ENCODE measurements at regions not wholly inside any gene's neighbourhood (a gene's known extent, or its start where the extent isn't known, plus 50 kb on each side); places are given as distances from the start of the nearest gene placed in this dataset.

GRCh38 chr16:9381399-9381798 is 290.0 kb downstream of the HAPSTR1 start:
- no peaks in the 10 kb centered on the region for H3K36me3 ChIP-seq
- H3K27me3 ChIP-seq, result peaks cover 0 to 5% of the 10 kb centered on the region in 2 donors
- intact Hi-C loops (cut with DNase I; ENCODE audit: low total_unique reads), result loop anchor here (10.0 kb wide), 1 partner anchor 337 kb away; no protein-coding TSS in a partner anchor
- H3K4me1 ChIP-seq, result no peaks in the 10 kb centered on the region
- no peaks in the 10 kb centered on the region for H3K9me3 ChIP-seq
- TF ChIP-seq CTCF (IDR thresholded peaks at IDR 0.05) (no peak), POLR2AphosphoS5 (IDR thresholded peaks at IDR 0.05) (no peak), POLR2A (IDR thresholded peaks at IDR 0.05) (no peak)
- no peak overlapping the region for H3K27ac ChIP-seq
- DNase-seq (ENCODE audit: low spot score in 2 of 2), result no peak
- H3K4me3 ChIP-seq, result no peak overlapping the region

GRCh38 chr16:9381905-9382304 is 290.5 kb downstream of the HAPSTR1 start:
- no peaks in the 10 kb centered on the region for H3K4me1 ChIP-seq
- intact Hi-C loops (cut with DNase I; ENCODE audit: low total_unique reads), result loop anchor here (10.0 kb wide), 1 partner anchor 337 kb away; no protein-coding TSS in a partner anchor

GRCh38 chr16:9383281-9383680 is 291.8 kb downstream of the HAPSTR1 start:
- Histone ChIP-seq H3K4me1 (no peaks in the 10 kb centered on the region), H3K27me3 (peaks cover 0 to 5% of the 10 kb centered on the region in 2 donors), H3K36me3 (no peaks in the 10 kb centered on the region), H3K27ac (no peak overlapping the region), H3K4me3 (no peak overlapping the region), H3K9me3 (peaks cover 0 to 10% of the 10 kb centered on the region in 2 donors)
- intact Hi-C loops (cut with DNase I; ENCODE audit: low total_unique reads), result loop anchor here (10.0 kb wide), 1 partner anchor 338 kb away; no protein-coding TSS in a partner anchor
- TF ChIP-seq POLR2A (IDR thresholded peaks at IDR 0.05), result no peak
- TF ChIP-seq POLR2AphosphoS5 (IDR thresholded peaks at IDR 0.05), result no peak
- no peak for TF ChIP-seq CTCF (IDR thresholded peaks at IDR 0.05)
- DNase-seq (ENCODE audit: low spot score in 2 of 2), result no peak

More at GRCh38 chr16:9381905-9382304, 290.5 kb downstream of the HAPSTR1 start:
- Histone ChIP-seq H3K27me3 (peaks cover 0 to 5% of the 10 kb centered on the region in 2 donors), H3K4me3 (no peak overlapping the region), H3K9me3 (no peaks in the 10 kb centered on the region), H3K36me3 (no peaks in the 10 kb centered on the region), H3K27ac (no peak overlapping the region)
- no peak for TF ChIP-seq POLR2AphosphoS5 (IDR thresholded peaks at IDR 0.05)
- no peak for TF ChIP-seq POLR2A (IDR thresholded peaks at IDR 0.05)
- no peak for TF ChIP-seq CTCF (IDR thresholded peaks at IDR 0.05)
- DNase-seq (ENCODE audit: low spot score in 2 of 2), result no peak

GRCh38 chr16:9384141-9384540 is 292.7 kb downstream of the HAPSTR1 start:
- no peak for DNase-seq (ENCODE audit: low spot score in 2 of 2)
- no peak overlapping the region for H3K27ac ChIP-seq
- no peaks in the 10 kb centered on the region for H3K4me1 ChIP-seq
- no peak for TF ChIP-seq CTCF (IDR thresholded peaks at IDR 0.05)
- peaks cover 0 to 10% of the 10 kb centered on the region in 2 donors for H3K9me3 ChIP-seq
- H3K36me3 ChIP-seq, result no peaks in the 10 kb centered on the region
- H3K27me3 ChIP-seq, result peaks cover 0 to 5% of the 10 kb centered on the region in 2 donors
- intact Hi-C loops (cut with DNase I; ENCODE audit: low total_unique reads), result loop anchor here (10.0 kb wide), 1 partner anchor 339 kb away; no protein-coding TSS in a partner anchor
- no peak overlapping the region for H3K4me3 ChIP-seq

- Histone ChIP-seq H3K4me1 (no peaks in the 10 kb centered on the region), H3K27ac (no peak overlapping the region), H3K27me3 (peaks cover 0 to 5% of the 10 kb centered on the region in 2 donors), H3K9me3 (peaks cover 0 to 10% of the 10 kb centered on the region in 2 donors), H3K4me3 (no peak overlapping the region), H3K36me3 (no peaks in the 10 kb centered on the region)
- intact Hi-C loops (cut with DNase I; ENCODE audit: low total_unique reads), result loop anchor here (10.0 kb wide), 1 partner anchor 345 kb away; no protein-coding TSS in a partner anchor
- no peak for DNase-seq (ENCODE audit: low spot score in 2 of 2)
- TF ChIP-seq POLR2AphosphoS5 (IDR thresholded peaks at IDR 0.05), result no peak
- TF ChIP-seq POLR2A (IDR thresholded peaks at IDR 0.05), result no peak
- TF ChIP-seq CTCF (IDR thresholded peaks at IDR 0.05), result no peak
Measured at GRCh38 chr16:9389543-9390207, 298.2 kb downstream of the HAPSTR1 start.

Data from breast epithelium (tissue), 4 donors.